Right lobe of liver (tissue), 4 donors: ENCODE measurements at regions not wholly inside any gene's neighbourhood (a gene's known extent, or its start where the extent isn't known, plus 50 kb on each side); places are given as distances from the start of the nearest gene placed in this dataset.

Experiments used
- CTCF ChIP-seq, 4 donors: fragments of 200-600 bp in 3 of 4; fragments of 450-650 bp in 1 of 4; IDR thresholded peaks; one replicate each; pipeline versions ENCODE4 v1.5.1 to v1.8.0; 2016 to 2022; ENCODE audit warnings: antibody characterized with exemption in 4 of 4, mild to moderate bottlenecking in 2 of 4
- POLR2A ChIP-seq: fragments of 450-650 bp; IDR thresholded peaks from one replicate; pipeline ENCODE4 v1.6.1; 2017; ENCODE audit warnings: antibody characterized with exemption, mild to moderate bottlenecking
- donor health status: DM: no; HTN: no; CAD: no.
- donor health status: DM: no; HTN: no; CAD: no.
- donor health status: DM: no; HTN: yes; CAD: no.

GRCh38 chr11:79794057-79794456 lies 353.2 kb upstream of the TENM4 start:
- TF ChIP-seq CTCF (IDR thresholded peaks at IDR 0.05), result no peak
- TF ChIP-seq POLR2A, result no peak
